HG02678 (cell line): ENCODE measurements at regions not wholly inside any gene's neighbourhood (a gene's known extent, or its start where the extent isn't known, plus 50 kb on each side); places are given as distances from the start of the nearest gene placed in this dataset.

ENCODE experiments used
- ATAC-seq: cut with Tn5 transposase; IDR thresholded peaks from one replicate; pipeline ENCODE4 v1.9.1; 2021; ENCODE audit warnings: mild to moderate bottlenecking, moderate library complexity; ENCODE audit not compliant: unreplicated experiment

DNA sequence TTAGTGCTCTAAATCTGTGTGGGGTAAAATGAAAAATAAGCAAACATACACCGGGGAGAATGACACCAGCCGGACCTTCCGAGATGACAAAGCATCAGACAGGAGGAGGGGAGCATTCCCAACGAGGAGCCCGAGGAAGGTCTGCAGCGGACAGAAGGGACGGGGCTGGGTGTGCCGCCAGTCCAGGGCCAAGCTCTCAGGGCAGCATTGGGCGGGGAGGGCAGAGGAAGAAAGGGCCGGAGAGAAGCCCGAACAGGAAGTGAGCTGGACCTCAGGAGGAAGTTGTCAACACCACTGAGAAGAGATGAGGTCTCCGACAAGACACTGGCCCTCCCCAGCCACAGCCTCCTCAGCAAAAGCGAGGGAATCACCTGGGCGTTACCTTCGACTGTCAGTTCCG, 182.6 kb upstream of the RNF32 start:
- no peak for ATAC-seq

DNA sequence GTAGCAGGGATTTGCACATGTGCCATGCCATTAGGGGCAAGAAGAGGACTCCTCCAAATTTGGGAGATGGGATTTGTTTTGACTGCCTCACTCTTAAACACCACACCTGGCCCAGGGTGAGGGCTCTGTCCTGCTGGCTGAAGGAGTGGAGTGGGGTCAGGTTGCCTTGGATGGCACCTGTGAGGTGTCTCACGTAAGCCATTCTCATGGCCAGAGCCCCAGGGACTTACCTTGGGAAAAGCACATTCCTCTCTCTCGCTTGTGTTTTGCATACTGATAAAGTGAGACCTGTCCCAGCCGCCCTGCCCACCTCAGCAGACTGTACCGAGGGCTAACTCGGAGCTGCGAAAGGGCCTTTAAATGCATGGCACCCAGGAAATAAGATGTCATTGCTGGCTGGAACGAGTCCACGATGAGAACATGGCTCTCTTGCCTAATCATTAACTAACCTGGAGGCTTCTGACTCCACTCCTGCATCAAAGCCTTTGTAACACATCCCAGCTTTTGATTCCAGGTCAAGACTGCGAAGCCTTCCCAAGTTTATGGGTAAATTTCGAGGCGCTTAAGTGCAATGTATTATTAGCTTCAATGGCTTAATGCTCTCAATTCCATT, 184.0 kb upstream of the RNF32 start:
- ATAC-seq: no peak

DNA sequence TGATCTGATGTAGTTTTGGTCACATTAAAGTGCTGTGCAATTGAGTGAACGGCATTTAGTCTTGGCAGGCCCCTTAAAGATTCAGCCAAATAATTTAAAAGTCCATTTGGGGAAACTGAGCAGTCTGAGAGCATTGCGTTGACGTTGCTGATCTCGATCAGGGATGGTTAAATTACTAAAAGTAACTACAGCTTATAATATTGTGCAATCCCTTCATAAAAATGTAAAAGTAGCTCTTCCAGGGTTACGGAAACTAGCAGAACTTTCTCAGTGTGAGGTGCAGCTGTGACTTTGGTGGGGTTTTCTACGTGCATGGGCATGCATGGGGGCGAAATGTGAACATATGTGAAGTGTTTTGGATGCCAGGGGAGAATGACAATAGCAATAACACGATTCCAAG, 184.5 kb upstream of the RNF32 start:
- ATAC-seq: no peak

DNA sequence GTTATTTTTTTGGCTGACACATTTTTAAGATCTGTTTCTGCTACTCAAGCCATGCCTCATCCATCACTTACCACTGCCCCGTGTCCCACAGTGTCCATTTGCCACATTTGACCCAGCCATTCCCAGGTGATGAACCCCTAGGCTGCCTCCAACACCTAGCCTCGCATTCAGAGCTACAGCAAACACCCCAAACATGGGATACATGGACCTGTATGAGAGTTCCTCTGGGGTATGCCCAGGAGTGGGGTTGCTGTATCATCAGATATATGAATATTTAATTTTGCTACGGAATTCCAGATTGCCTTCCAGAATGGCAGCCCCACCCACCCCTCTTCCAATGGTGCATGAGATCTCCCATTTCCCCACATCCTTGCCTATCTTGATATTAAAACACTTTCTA, 190.1 kb upstream of the RNF32 start:
- no peak for ATAC-seq

DNA sequence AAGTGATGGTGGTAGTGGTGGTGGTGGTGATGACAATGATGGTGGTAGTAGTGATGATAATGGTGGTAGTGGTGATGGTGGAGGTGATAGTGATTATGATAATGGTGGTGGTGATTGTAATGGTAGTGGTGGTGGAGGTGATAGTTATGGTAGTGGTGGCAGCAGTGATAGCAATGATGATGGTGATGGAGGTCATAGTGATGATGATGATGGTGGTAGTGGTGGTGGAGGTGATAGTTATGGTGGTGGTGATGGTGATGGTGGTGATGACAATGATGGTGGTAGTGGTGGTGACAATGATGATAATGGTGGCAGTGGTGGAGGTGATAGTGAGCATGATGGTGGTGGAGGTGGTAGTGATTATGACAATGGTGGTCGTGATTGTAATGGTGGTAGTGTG, 191.7 kb upstream of the RNF32 start:
- ATAC-seq: no peak

DNA sequence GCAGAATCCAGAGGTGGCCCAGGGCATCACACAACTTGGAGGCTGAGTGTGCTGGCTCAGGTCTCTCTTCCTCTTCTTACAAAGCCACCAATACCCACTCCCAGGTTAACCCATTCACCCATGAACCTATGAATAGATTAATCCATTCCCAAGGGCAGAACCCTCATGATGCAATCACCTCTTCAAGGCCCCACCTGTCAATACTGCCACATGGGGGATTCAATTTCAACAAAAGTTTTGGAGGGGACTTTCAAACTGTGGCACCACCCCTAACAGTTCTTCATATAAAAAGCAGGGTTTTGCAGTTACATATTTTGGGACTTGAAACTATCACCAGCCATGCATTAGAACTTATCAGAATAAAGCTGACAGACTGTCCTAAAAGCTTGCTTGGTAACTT, 193.6 kb upstream of the RNF32 start:
- ATAC-seq: no peak

DNA sequence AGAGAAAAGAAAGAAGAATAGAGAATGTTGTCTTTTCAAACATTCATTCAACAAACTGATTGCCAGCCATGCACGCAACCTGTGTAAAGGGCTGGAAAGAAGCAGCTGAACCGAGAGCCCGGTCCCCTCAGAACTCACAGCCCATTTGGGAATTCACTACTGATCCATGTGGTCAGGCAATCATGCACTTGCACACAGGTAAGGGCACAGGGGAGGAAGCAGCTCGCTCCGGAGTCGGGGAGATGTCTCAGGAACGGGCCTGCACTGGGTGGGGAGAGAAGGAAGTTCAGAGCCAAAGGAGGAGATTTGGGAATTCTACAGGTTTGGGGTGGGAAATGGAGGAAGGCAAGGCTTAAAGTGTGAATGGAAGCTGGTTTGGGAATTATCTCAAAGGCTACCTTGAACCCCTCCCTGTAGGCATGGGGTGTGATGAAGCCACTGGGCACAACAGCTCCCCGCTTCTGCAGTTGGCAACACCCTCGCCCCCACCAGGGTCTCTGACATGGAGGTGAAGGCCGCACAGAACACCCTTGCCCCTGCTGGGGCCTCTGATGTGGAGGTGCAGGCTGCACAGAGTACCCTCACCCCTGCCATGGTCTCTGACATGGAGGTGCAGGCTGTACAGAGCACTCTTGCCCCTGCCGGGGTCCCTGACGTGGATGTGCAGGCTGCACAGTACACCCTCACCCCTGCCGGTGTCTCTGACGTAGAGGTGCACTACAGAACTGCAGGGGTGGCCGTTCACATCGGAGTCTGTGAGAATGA, 194.4 kb upstream of the RNF32 start:
- no peak for ATAC-seq

DNA sequence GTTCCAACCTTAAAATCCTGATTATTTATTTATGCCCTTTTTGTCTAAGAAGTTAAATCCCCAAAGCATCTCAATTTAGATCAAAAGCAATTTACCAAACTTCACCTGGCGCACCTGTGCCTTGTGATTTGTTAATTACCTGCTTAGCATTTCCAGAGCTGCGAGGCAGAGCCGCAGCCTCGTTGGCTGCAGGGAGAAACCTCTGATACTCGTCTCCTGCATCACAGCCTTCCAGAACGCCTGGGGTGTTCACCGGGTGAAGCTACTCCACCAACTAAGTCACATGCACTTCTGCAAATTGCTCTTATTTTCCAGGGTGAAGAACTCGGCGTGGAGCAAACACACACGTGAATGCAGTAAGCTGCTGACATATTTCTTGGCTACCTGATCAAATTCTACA, 198.1 kb upstream of the RNF32 start:
- no peak for ATAC-seq

DNA sequence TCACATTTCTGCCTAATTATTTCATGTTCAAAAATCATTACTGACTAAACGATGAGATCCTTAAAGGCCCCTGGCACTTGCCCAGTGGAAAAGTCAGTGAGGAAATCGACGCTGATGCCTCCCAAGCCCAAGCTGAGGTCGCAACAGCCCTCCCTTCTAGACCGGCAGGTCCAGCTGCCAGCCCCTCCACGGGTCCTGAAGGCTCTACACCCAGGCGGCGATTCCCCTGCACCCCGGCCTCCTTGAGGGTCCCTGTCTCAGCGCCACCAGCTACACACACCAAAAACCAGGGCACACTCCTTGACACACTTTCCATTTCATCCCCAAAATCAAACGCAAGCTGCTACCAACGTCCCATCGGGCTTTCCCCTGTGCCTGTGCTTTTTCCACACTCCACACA, 200.1 kb upstream of the RNF32 start:
- ATAC-seq: no peak

DNA sequence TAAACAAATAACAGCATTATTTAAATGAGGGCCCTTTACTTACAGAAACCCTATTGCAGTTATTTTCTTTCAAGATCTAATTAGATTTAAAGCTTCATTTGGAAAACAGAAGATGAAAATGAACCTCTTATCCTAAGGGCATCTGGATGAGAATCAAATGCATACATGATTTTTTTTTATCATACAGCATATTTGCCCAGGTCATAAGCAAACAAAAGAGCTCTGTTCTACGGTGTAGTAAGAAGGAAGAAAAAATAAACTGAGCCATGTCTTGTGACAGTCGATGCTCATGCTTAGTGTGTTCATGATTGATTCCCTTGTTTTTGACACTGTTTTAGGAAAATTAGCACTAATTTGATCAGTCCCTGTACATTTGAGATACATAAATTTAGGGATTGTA, 202.6 kb upstream of the RNF32 start:
- no peak for ATAC-seq

DNA sequence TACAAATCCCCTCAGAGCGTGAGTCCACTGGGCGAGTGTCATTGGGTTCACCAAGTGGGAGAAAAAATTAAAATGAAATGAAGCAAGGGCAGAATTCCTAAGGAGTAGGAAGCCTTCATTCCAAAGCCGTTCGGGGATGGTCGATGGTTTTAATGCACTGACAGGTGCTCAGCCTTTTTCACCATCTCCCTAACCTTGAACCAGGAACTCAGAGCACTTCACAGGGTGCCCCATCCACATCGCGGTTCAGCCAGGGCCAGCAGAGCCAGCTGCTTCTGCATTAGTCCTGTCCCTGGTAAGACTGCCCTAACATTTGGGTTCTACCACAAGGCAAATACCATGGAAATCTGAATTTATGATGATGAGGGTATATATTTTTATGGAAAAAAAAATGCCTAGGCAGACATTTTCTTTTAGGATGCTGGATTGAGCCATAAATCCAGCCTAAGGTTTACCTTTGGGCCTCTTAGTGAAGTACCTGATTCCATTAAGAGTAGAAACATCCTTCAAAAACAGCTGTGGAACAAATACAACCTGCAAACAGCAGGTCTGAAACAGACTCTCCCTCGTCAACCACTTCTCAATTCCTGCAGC, 203.5 kb upstream of the RNF32 start:
- ATAC-seq: no peak

DNA sequence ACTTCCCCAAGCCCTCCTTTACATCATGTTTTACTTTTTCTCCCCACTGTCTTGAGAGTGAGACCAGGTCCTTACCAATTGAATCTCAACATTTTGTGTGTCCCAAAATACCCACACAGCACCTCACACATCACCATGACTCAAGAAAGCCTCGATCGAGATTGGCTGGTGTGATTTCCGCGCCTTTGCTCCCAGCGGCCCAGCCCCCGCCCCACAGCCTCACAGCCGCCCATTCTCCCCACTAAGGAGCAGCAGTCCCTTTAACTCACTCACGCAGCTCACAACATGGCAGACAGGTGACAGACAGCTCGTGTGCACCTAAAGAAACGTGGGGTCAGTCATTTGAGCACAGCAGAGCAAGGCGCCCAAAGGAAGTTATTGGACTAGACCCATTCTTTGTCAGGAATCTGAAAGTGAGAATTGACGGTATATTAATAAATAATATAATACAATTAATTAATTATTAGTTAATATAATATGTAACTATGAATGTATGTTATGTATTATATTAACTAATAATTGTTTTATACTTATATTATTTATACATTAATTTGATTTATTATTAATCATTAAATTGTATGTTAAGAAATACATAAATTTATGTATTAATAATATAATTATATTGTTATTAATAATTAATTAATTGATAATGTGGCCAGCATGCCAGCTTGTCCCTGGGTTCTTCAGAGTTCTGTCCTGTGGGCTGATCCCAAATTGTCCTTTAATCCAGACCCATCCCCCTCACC, 204.9 kb upstream of the RNF32 start:
- ATAC-seq: no peak

DNA sequence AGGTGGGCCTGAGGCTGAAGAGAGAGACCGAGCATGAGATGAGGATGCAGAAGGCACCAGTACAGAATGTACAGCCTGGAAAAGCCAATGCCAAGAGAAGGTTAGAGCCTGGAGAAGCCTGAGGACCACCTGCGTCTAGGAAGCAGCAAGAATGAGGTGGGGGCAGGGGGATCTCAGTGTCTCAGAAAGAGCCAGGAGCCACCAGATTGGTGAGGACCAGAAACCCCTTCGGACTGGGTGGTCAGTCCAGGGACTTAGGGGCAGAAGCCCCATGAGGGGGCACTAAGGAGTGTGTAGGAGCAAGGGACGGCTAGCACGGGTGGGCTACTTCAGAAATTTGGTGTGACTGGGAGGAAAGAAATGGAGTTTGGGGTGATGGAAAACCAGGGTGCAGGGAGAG, 205.9 kb upstream of the RNF32 start:
- ATAC-seq: no peak

DNA sequence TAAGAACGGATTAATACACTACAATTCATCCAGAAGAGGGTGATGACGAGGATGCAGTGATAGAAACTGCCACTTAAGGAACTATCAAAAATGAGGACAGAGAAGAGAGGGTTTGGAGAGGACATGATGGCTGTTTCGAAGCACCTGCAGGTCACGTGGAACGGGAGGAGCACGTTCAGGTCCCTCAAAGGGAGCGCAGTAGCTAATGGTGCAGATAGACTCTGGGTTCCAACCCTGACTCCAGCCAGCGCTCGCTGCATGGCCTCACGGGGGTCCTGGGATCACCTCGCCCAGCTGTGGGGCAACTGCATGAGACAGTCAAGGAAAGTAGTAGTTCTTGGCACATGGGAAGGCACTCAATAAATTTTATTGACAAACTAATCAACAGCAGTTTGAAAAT, 208.6 kb upstream of the RNF32 start:
- no peak for ATAC-seq

DNA sequence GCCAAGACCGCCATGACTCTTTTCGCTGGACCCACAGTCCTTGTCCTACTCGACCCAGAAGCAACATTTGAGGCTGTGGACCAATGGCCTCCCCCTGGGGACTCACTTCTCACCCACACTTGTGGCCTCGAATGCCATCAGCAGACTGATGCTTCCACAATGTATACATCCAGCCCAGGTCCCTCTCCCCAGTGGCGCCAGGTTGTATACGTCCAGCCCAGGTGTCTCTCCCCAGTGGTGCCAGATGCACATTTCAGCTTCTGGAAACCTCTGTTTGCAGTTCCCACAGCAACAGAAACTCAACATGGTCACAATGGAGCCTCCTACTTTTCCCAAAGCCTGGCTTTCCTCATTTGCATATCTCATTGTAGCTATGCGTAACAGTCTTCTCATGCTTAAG, 210.5 kb upstream of the RNF32 start:
- no peak for ATAC-seq

DNA sequence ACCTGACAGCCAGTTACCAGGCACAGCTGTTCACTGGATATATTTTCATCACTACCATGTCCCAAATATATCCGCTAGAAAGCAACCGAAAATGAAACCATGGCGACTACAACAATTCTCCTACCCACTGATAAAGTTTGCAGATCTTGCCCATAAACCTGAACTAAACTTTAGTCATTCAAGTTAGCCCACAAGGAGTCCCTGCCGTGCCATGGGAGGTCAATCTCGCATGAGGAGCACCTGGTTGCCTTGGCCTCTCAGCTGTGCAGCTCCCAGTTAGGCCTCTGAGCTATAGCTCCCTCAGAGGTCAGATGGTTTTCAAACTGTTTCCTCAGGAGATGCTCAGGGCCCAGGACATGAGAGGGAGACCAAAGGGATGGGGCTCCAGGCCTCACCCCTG, 211.1 kb upstream of the RNF32 start:
- ATAC-seq: no peak

DNA sequence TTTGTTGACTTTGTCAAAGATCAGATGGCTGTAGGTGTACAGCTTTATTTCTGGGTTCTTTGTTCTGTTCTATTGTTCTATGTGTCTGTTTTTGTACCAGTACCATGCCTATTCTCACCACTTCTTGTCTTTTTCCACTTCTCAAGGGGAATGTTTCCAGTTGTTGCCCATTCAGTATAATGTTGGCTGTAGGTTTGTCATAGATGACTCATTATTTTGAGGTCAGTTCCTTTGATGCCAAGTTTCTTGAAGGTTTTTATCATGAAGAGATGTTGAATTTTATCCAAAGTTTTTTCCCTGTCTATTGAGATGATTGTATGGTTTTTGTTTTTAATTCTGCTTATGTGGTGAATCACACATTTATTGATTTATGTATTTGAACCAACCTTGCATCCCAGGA, 216.7 kb upstream of the RNF32 start:
- ATAC-seq: no peak

DNA sequence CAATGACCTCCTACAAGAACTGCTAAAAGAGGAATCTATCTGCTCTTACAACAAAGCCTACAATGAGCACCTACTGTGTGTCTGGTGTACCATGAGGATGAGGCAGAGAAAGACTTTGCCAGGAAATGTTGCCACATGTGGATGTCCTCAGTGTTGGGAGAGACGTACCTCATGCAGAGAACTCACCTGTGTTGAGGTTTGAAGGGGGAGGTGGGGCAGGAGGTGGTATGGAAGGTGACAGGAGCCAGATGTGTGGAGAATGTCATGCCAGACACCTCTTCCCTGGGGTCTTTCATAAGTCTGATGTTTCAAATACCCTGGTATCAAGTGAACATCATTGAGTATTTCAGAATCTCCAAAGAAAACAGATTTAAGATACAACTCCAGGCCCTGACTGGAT, 220.1 kb upstream of the RNF32 start:
- no peak for ATAC-seq

DNA sequence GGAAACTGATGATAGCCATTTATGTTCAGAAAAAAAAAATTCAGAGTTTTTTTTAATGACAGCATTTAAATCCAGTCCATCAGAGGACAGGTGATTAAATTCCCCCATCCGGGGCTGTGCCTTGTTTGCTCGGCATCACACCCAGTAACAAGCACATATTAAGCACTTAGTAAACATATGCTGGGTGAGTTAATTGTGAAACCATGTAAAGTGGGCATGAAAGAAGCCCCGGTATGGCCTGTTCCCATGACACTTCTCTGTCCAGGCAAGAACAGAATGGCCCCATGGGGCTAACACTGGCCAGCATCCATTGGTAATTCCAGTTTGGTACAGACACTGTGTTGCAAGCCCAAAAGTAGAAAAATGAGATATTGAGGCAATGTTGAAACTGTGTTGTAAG, 220.8 kb upstream of the RNF32 start:
- ATAC-seq: no peak

DNA sequence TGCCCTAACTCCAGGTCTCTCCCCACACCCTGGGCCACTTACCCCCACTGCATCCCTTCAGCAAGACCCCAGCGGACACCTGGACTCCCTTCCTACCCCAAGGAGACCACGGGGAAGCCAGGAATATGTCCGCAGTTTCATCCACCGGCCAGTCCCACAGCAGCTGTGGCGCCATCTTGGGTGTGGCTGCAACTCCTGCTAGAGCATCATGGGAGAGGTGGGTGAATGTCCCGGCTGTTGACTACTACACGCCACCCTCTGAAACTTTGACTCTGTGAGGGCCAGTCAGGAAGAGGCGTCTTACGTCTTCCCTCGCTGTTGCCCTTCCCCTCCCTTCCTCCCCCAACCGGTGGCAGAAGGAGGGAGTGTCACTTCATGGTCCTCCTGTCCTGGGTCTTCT, 238.3 kb upstream of the RNF32 start:
- no peak for ATAC-seq

DNA sequence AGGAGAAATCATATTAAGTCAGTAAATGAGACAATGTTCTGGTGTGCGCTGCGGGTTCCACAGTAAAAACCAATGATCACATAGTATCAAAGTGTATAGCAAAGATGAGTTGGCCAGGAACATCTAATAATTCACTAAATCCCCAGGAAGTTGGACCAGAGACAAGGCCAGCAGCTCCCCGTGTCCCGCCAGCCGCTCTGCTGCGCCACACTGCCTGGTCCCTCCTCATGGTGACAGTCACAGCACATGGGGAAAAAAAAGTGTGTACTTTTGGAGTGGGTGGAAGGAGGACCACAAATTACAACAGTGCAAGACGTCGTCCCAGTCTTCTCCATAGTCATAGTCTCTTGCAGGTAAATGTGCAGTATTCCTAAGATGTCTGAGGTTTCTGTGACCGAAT, 239.0 kb upstream of the RNF32 start:
- no peak for ATAC-seq

DNA sequence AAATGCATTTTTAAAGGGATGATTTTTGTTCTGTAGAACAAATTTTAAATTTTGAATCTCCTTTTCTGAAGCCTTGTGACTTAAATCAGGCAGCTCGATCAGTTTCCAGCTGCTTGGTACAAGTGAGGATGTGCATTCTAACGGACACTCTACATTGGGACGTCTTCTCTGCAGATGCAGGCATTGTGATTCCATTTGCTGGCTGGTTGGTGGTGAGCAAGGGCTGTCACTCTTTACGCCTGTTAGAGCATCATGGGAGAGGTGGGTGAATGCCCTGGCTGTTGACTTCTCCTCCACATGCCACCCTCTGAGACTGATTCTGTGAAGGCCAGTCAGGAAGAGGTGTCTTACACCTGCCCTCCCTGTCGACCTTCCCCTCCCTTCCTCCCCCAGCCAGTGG, 240.5 kb upstream of the RNF32 start:
- no peak for ATAC-seq
